B cell (primary cell): ENCODE measurements at regions not wholly inside any gene's neighbourhood (a gene's known extent, or its start where the extent isn't known, plus 50 kb on each side); places are given as distances from the start of the nearest gene placed in this dataset.

Source experiments
- ATAC-seq: fragments of 200-7000 bp; cut with Tn5 transposase; one replicate; pipeline ENCODE4 v1.10.0; 2021; ENCODE audit warnings: low read depth, mild to moderate bottlenecking, moderate number of reproducible peaks, moderate library complexity
- CTCF ChIA-PET: fragments of 350-600 bp; sonication (Branson Sonifier 250); formaldehyde crosslinking; loops from one replicate; lab custom pipeline; 2021; ENCODE audit warnings: antibody characterized with exemption, inconsistent platforms; lab: Charles Lee
- POLR2A ChIA-PET: fragments of 350-600 bp; sonication (Branson Sonifier 250); formaldehyde crosslinking; loops from one replicate; lab custom pipeline; 2021; ENCODE audit warnings: antibody characterized with exemption; lab: Charles Lee
- DNase-seq: peaks from one replicate; pipeline ENCODE4 v3.0.0; 2013
- H2AFZ ChIP-seq: 2 replicates; pipeline ENCODE4 v1.6.1; 2012; ENCODE audit warnings: mild to moderate bottlenecking, low read depth, low read length; ENCODE audit not compliant: insufficient read depth, poor library complexity, severe bottlenecking
- H3K27ac ChIP-seq, 2 donors: 1 replicate in 1 of 2; 2 replicates in 1 of 2; pipeline ENCODE4 v1.5.1; 2012 to 2013; ENCODE audit warnings: low read length in 2 of 2, mild to moderate bottlenecking in 2 of 2, moderate library complexity in 1 of 2
- H3K27me3 ChIP-seq, 4 experiments: fragments of 200-600 bp in 1 of 4; sonication (generic) in 1 of 4; replicated peaks in 1 of 4; 1 replicate in 2 of 4; 2 replicates in 2 of 4; pipeline versions ENCODE4 v1.6.1 to v1.7.0; 2013 to 2016; ENCODE audit warnings: low read length in 3 of 4, mild to moderate bottlenecking in 2 of 4, mixed read lengths in 1 of 4, moderate library complexity in 1 of 4; ENCODE audit not compliant: insufficient read depth in 4 of 4, control insufficient read depth in 3 of 4; ENCODE audit errors: control extremely low read depth in 1 of 4
- H3K36me3 ChIP-seq, 2 experiments: replicated peaks in 1 of 2; 1 replicate in 1 of 2; 2 replicates in 1 of 2; pipeline versions ENCODE4 v1.6.1 to v1.7.1; 2013; ENCODE audit warnings: low read length in 1 of 2; ENCODE audit not compliant: insufficient read depth in 2 of 2, control insufficient read depth in 1 of 2; ENCODE audit errors: control extremely low read depth in 1 of 2, extremely low read depth in 1 of 2
- H3K4me1 ChIP-seq, 2 donors: fragments of 200-600 bp in 1 of 2; sonication (generic) in 1 of 2; 1 replicate in 1 of 2; 2 replicates in 1 of 2; pipeline versions ENCODE4 v1.5.1 to v1.6.1; 2013 to 2017; ENCODE audit warnings: low read length in 2 of 2; ENCODE audit not compliant: control insufficient read depth in 2 of 2, insufficient read depth in 2 of 2
- H3K4me2 ChIP-seq: replicated peaks from 2 replicates; pipeline ENCODE3; 2012; ENCODE audit warnings: mild to moderate bottlenecking, low read depth, low read length; ENCODE audit not compliant: poor library complexity, severe bottlenecking
- H3K4me3 ChIP-seq, 5 experiments: fragments of 200-600 bp in 1 of 5; sonication (generic) in 1 of 5; 1 replicate in 3 of 5; 2 replicates in 2 of 5; pipeline versions ENCODE4 v1.5.1 to v1.7.0; 2011 to 2016; ENCODE audit warnings: low read length in 4 of 5, mild to moderate bottlenecking in 4 of 5, low read depth in 2 of 5, control low read depth in 1 of 5, moderate library complexity in 1 of 5; ENCODE audit not compliant: insufficient read depth in 1 of 5; ENCODE audit errors: control extremely low read depth in 1 of 5, extremely low read depth in 1 of 5
- H3K79me2 ChIP-seq: fragments of 200-600 bp; sonication (generic); one replicate; pipeline ENCODE4 v1.6.0; 2016; ENCODE audit warnings: low read length; ENCODE audit not compliant: control insufficient read depth, insufficient read depth
- H3K9ac ChIP-seq: fragments of 200-600 bp; sonication (generic); 2 replicates; pipeline ENCODE4 v1.6.1; 2017; ENCODE audit warnings: mild to moderate bottlenecking, low read length, moderate library complexity
- H3K9me3 ChIP-seq, 3 donors: one replicate each; pipeline versions ENCODE4 v1.6.1 to v1.7.1; 2013; ENCODE audit warnings: low read length in 2 of 3; ENCODE audit not compliant: control insufficient read depth in 2 of 3, insufficient read depth in 1 of 3; ENCODE audit errors: control extremely low read depth in 1 of 3
- H4K20me1 ChIP-seq: 2 replicates; pipeline ENCODE4 v1.6.0; 2012; ENCODE audit warnings: mild to moderate bottlenecking, low read length; ENCODE audit not compliant: insufficient read depth, control insufficient read depth, poor library complexity, severe bottlenecking
- H3K27ac Mint-ChIP-seq: one replicate; pipeline ENCODE4 v1.8.0; 2021; ENCODE audit warnings: mixed read lengths
- H3K27me3 Mint-ChIP-seq: one replicate; pipeline ENCODE4 v1.8.0; 2021; ENCODE audit warnings: mixed read lengths
- H3K4me1 Mint-ChIP-seq: one replicate; pipeline ENCODE4 v1.8.0; 2021; ENCODE audit warnings: mixed read lengths
- H3K4me3 Mint-ChIP-seq: one replicate; pipeline ENCODE4 v1.8.0; 2021; ENCODE audit warnings: mixed read lengths
- H3K9me3 Mint-ChIP-seq: one replicate; pipeline ENCODE4 v1.8.0; 2022; ENCODE audit warnings: mixed read lengths; ENCODE audit not compliant: insufficient read depth
- EZH2 ChIP-seq: IDR thresholded peaks from 2 replicates; pipeline ENCODE4 v1.6.1; 2012; ENCODE audit warnings: borderline replicate concordance, low read depth, mild to moderate bottlenecking, moderate library complexity, low read length; ENCODE audit not compliant: insufficient read depth, poor library complexity, severe bottlenecking
- WGBS: methylation state at CpG from one replicate; pipeline ENCODE4 v1.1.5; 2013; ENCODE audit warnings: missing lambda C conversion rate; ENCODE audit not compliant: insufficient coverage; 5-methylcytosine and 5-hydroxymethylcytosine counted together
- intact Hi-C: fragments of 100-400 bp; cut with micrococcal nuclease; formaldehyde crosslinking; loops from one replicate; pipeline ENCODE4 v1.10.0; 2022
- TF ChIP-seq, protein P1 (sequence below): fragments of 200-600 bp; IDR thresholded peaks from one replicate; pipeline ENCODE4 v1.8.0; 2022; ENCODE audit warnings: antibody characterized with exemption, mild to moderate bottlenecking

DNA sequence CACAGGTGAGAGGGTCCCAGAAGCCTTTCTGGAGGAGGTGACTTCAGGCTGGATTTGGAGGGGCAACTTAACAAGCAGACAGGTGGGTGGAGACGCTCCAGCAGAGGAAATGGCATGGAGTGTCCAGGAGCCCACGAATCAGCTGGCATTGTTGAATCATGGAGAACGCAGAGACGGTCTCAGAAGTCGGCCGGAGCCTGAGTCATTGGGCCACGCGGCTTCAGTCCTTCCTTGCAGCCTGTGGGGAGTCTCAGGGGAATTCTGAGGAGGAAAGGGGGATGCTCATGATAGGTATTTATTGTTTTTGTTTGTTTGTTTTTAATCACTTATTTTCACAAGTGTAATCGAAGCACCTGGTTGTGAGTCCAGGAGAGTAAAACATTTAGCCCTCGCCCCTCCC lies 184.6 kb upstream of the HDAC4 start:
- no peaks in the 10 kb centered on the region for H3K4me1 ChIP-seq
- no peak overlapping the region for H3K4me3 ChIP-seq
- intact Hi-C loops: no loop called here
- CTCF ChIA-PET: no interaction called here
- Mint-ChIP-seq H3K9me3 (no peaks in the 10 kb centered on the region), H3K4me3 (no peak overlapping the region), H3K27ac (no peak overlapping the region), H3K4me1 (no peaks in the 10 kb centered on the region), H3K27me3 (peaks cover 16% of the 10 kb centered on the region)
- no peaks in the 10 kb centered on the region for H3K27me3 ChIP-seq
- no peak for DNase-seq
- TF ChIP-seq, protein P1, sequence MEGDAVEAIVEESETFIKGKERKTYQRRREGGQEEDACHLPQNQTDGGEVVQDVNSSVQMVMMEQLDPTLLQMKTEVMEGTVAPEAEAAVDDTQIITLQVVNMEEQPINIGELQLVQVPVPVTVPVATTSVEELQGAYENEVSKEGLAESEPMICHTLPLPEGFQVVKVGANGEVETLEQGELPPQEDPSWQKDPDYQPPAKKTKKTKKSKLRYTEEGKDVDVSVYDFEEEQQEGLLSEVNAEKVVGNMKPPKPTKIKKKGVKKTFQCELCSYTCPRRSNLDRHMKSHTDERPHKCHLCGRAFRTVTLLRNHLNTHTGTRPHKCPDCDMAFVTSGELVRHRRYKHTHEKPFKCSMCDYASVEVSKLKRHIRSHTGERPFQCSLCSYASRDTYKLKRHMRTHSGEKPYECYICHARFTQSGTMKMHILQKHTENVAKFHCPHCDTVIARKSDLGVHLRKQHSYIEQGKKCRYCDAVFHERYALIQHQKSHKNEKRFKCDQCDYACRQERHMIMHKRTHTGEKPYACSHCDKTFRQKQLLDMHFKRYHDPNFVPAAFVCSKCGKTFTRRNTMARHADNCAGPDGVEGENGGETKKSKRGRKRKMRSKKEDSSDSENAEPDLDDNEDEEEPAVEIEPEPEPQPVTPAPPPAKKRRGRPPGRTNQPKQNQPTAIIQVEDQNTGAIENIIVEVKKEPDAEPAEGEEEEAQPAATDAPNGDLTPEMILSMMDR: no peak
- TF ChIP-seq EZH2: no peak
- H3K9me3 ChIP-seq: peaks cover 0 to 4% (median 0%) of the 10 kb centered on the region in 3 donors
- H3K4me2 ChIP-seq: no peak overlapping the region
- no peaks in the 10 kb centered on the region for H3K79me2 ChIP-seq
- H3K36me3 ChIP-seq: no peaks in the 10 kb centered on the region
- H4K20me1 ChIP-seq: no peaks in the 10 kb centered on the region
- H3K27ac ChIP-seq: no peak overlapping the region
- POLR2A ChIA-PET: no interaction called here
- no peak for ATAC-seq
- no peak overlapping the region for H3K9ac ChIP-seq
- WGBS: 80% methylated on average over 3 of the region's 10 CpGs
- no peak overlapping the region for H2AFZ ChIP-seq

DNA sequence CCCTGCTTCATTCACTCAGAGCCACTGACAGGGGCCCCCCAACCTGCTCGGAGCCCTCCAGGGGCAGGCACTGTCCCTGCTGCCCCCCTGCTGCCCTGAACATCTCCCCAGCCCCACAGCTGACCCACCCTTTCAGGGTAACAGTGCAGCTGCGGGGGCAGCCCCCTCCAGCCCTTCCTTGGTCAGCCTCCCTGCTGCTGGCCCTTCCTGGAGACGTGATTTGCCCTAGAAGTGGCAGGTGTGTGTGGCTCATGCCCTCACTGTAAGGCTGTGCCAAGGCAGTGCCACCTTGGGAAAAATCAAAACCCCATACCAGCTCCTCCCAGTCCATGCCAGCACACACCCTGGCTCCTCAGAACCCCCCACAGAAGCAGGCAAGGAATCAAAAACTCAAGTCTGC lies 184.2 kb upstream of the HDAC4 start:
- intact Hi-C loops: no loop called here
- 56% methylated on average over 3 of the region's 3 CpGs for WGBS

More for the DNA sequence above, 184.2 kb upstream of the HDAC4 start:
- Mint-ChIP-seq H3K27ac (no peak overlapping the region), H3K9me3 (no peaks in the 10 kb centered on the region), H3K4me1 (no peaks in the 10 kb centered on the region), H3K27me3 (peaks cover 16% of the 10 kb centered on the region), H3K4me3 (no peak overlapping the region)
- H2AFZ ChIP-seq: no peak overlapping the region
- H3K9ac ChIP-seq: no peak overlapping the region
- no peak for TF ChIP-seq EZH2
- TF ChIP-seq, protein P1: no peak
- H4K20me1 ChIP-seq: no peaks in the 10 kb centered on the region
- H3K9me3 ChIP-seq: peaks cover 0 to 4% (median 0%) of the 10 kb centered on the region in 3 donors
- ATAC-seq: no peak
- ChIA-PET CTCF (no interaction called here), POLR2A (no interaction called here)
- H3K4me3 ChIP-seq: no peak overlapping the region
- no peaks in the 10 kb centered on the region for H3K4me1 ChIP-seq
- no peak overlapping the region for H3K27ac ChIP-seq
- no peak overlapping the region for H3K4me2 ChIP-seq
- H3K79me2 ChIP-seq: no peaks in the 10 kb centered on the region
- no peaks in the 10 kb centered on the region for H3K27me3 ChIP-seq
- no peaks in the 10 kb centered on the region for H3K36me3 ChIP-seq
- DNase-seq: no peak
